Gastroesophageal sphincter (tissue), 3 donors: ENCODE measurements at regions not wholly inside any gene's neighbourhood (a gene's known extent, or its start where the extent isn't known, plus 50 kb on each side); places are given as distances from the start of the nearest gene placed in this dataset.

Source experiments
- CTCF ChIP-seq, 4 experiments: fragments of 200-600 bp in 2 of 4; fragments of 450-650 bp in 2 of 4; sonication (generic) in 1 of 4; IDR thresholded peaks; one replicate each; pipeline ENCODE4 v1.5.1; 2017 to 2019; ENCODE audit warnings: antibody characterized with exemption in 4 of 4, mild to moderate bottlenecking in 2 of 4, moderate library complexity in 2 of 4
- EP300 ChIP-seq: sonication (generic); formaldehyde crosslinking; IDR thresholded peaks from one replicate; pipeline ENCODE4 v1.6.1; 2017; ENCODE audit warnings: antibody characterized with exemption, mild to moderate bottlenecking
- POLR2A ChIP-seq, 2 donors: fragments of 450-650 bp; IDR thresholded peaks; one replicate each; pipeline ENCODE4 v1.6.1; 2017; ENCODE audit warnings: antibody characterized with exemption in 2 of 2, mild to moderate bottlenecking in 2 of 2, moderate library complexity in 1 of 2
- POLR2AphosphoS5 ChIP-seq: sonication (generic); formaldehyde crosslinking; IDR thresholded peaks from one replicate; pipeline ENCODE4 v1.6.1; 2017; ENCODE audit warnings: antibody characterized with exemption

DNA sequence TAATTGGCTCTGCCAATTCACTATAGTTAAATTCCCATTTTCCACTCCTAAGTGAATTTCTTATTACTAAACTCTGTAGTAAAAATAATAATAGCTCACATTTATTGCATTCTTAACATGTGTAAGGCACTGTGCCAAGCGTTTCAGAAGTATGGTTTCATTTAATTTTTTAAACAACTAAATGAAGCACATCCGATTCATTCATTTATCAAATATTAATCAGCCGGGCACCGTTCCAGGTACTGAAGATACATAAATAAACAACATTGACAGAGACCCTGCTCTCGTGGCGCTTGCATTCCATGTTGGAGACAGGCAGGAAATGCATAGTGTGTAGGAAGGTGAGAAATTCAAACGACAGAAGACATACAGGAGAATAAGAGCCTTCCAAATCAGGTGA is 423.2 kb upstream of the JARID2 start:
- TF ChIP-seq POLR2A (IDR thresholded peaks at IDR 0.05) (no peak), CTCF (IDR thresholded peaks at IDR 0.05) (no peak), POLR2AphosphoS5 (no peak), EP300 (no peak)
